ENCODE measurements at regions not wholly inside any gene's neighbourhood (a gene's known extent, or its start where the extent isn't known, plus 50 kb on each side); places are given as distances from the start of the nearest gene placed in this dataset.

DNA sequence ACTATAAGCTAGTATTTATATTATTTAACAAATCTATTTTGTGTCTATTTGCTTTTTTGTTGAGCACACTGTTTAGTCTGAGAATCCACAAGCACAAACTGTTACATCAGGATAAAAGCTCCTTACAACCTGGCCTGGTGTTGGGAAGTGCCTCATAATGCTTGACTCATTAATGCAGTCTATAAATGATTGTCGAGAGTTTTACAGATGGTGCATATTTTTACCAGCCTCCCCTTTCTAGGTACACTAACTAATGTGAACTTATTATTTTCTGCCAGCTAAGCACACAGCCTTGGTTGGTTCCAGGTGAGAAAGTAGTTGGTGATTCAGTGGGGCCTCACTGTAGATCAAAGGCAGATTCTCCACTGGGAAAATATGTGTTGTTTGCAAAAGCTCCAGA is 151.0 kb upstream of the ADAMTS16 start:
- no peak for TF ChIP-seq EP300 (IDR thresholded peaks at IDR 0.05; ENCODE audit: borderline replicate concordance)
- TF ChIP-seq CEBPB (IDR thresholded peaks at IDR 0.05) = no peak
- TF ChIP-seq YY1 (IDR thresholded peaks at IDR 0.05; ENCODE audit: low read depth) = no peak
- TF ChIP-seq ZBTB7A (IDR thresholded peaks at IDR 0.05; ENCODE audit: low read depth) = no peak
- TF ChIP-seq, protein P1, sequence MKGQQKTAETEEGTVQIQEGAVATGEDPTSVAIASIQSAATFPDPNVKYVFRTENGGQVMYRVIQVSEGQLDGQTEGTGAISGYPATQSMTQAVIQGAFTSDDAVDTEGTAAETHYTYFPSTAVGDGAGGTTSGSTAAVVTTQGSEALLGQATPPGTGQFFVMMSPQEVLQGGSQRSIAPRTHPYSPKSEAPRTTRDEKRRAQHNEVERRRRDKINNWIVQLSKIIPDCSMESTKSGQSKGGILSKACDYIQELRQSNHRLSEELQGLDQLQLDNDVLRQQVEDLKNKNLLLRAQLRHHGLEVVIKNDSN (IDR thresholded peaks at IDR 0.05) = no peak
- TF ChIP-seq NFIC (IDR thresholded peaks at IDR 0.05) = no peak
- no peak for TF ChIP-seq FOXM1 (IDR thresholded peaks at IDR 0.05; ENCODE audit: borderline replicate concordance, low read depth)
- no peak for TF ChIP-seq TAF1 (IDR thresholded peaks at IDR 0.05; ENCODE audit: low read depth)
- TF ChIP-seq, protein P2, sequence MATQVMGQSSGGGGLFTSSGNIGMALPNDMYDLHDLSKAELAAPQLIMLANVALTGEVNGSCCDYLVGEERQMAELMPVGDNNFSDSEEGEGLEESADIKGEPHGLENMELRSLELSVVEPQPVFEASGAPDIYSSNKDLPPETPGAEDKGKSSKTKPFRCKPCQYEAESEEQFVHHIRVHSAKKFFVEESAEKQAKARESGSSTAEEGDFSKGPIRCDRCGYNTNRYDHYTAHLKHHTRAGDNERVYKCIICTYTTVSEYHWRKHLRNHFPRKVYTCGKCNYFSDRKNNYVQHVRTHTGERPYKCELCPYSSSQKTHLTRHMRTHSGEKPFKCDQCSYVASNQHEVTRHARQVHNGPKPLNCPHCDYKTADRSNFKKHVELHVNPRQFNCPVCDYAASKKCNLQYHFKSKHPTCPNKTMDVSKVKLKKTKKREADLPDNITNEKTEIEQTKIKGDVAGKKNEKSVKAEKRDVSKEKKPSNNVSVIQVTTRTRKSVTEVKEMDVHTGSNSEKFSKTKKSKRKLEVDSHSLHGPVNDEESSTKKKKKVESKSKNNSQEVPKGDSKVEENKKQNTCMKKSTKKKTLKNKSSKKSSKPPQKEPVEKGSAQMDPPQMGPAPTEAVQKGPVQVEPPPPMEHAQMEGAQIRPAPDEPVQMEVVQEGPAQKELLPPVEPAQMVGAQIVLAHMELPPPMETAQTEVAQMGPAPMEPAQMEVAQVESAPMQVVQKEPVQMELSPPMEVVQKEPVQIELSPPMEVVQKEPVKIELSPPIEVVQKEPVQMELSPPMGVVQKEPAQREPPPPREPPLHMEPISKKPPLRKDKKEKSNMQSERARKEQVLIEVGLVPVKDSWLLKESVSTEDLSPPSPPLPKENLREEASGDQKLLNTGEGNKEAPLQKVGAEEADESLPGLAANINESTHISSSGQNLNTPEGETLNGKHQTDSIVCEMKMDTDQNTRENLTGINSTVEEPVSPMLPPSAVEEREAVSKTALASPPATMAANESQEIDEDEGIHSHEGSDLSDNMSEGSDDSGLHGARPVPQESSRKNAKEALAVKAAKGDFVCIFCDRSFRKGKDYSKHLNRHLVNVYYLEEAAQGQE (IDR thresholded peaks at IDR 0.05; ENCODE audit: low read depth) = no peak
- TF ChIP-seq TEAD4 (IDR thresholded peaks at IDR 0.05) = no peak
- no peak for TF ChIP-seq EGR1 (IDR thresholded peaks at IDR 0.05)
- no peak for TF ChIP-seq CREB1 (IDR thresholded peaks at IDR 0.05; ENCODE audit: low read depth)
- TF ChIP-seq, protein P3, sequence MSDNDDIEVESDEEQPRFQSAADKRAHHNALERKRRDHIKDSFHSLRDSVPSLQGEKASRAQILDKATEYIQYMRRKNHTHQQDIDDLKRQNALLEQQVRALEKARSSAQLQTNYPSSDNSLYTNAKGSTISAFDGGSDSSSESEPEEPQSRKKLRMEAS (IDR thresholded peaks at IDR 0.05) = no peak
- TF ChIP-seq RAD21 (IDR thresholded peaks at IDR 0.05; ENCODE audit: low read depth) = no peak
- TF ChIP-seq TCF12 (IDR thresholded peaks at IDR 0.05; ENCODE audit: low read depth) = no peak

DNA sequence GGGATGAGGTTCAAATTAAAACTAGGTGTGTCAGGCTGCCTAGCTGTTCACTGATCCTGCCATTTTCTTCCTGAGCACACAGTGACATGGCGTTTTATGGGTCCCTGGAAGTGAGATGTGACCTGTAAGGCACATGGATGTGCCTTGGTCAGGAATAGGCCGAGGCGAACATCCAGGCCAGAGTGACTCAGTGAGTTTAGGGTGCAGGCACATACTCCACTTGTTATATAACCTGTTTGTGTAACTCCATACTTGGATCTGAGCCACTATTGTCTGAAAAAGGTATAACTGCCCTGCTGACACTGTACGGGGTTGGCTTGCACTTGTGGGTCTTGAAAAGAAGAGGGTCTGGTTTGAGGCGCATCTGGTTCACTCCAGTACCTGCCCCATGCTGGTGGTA is 150.1 kb upstream of the ADAMTS16 start:
- no peak for TF ChIP-seq NFIC (IDR thresholded peaks at IDR 0.05)
- TF ChIP-seq TEAD4 (IDR thresholded peaks at IDR 0.05) = no peak
- TF ChIP-seq YY1 (IDR thresholded peaks at IDR 0.05; ENCODE audit: low read depth) = no peak
- no peak for TF ChIP-seq CREB1 (IDR thresholded peaks at IDR 0.05; ENCODE audit: low read depth)
- TF ChIP-seq EGR1 (IDR thresholded peaks at IDR 0.05) = no peak
- no peak for TF ChIP-seq ZBTB7A (IDR thresholded peaks at IDR 0.05; ENCODE audit: low read depth)
- TF ChIP-seq EP300 (IDR thresholded peaks at IDR 0.05; ENCODE audit: borderline replicate concordance) = no peak
- TF ChIP-seq CEBPB (IDR thresholded peaks at IDR 0.05) = no peak

DNA sequence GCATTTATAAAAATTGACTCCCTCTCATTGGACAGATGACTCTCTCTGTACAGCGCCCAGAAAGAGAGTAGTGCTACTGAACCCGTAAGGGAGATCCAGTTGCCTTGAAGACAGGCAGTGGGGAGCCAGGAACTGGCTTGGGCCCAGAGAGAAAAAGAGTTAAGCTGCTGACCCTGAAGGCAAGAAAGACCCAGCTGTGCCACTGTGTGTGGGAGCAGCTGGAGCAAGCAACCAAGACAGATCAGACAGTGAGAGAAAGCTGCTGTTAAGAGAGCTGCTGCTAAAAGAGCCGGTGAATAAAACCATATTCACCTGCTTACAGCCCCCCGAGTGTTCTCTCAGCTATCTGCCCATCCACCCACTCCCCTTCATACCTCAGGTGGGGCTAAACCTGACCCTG is 149.7 kb upstream of the ADAMTS16 start:
- TF ChIP-seq, protein P2 (IDR thresholded peaks at IDR 0.05; ENCODE audit: low read depth) = no peak
- TF ChIP-seq NFIC (IDR thresholded peaks at IDR 0.05) (no peak), TEAD4 (IDR thresholded peaks at IDR 0.05) (no peak), CEBPB (IDR thresholded peaks at IDR 0.05) (no peak), RAD21 (IDR thresholded peaks at IDR 0.05; ENCODE audit: low read depth) (no peak), FOXM1 (IDR thresholded peaks at IDR 0.05; ENCODE audit: borderline replicate concordance, low read depth) (no peak), ZBTB7A (IDR thresholded peaks at IDR 0.05; ENCODE audit: low read depth) (no peak), TAF1 (IDR thresholded peaks at IDR 0.05; ENCODE audit: low read depth) (no peak), TCF12 (IDR thresholded peaks at IDR 0.05; ENCODE audit: low read depth) (no peak), YY1 (IDR thresholded peaks at IDR 0.05; ENCODE audit: low read depth) (no peak), EGR1 (IDR thresholded peaks at IDR 0.05) (no peak), EP300 (IDR thresholded peaks at IDR 0.05; ENCODE audit: borderline replicate concordance) (no peak)
- TF ChIP-seq, protein P3 (IDR thresholded peaks at IDR 0.05) = no peak
- TF ChIP-seq, protein P1 (IDR thresholded peaks at IDR 0.05) = no peak

DNA sequence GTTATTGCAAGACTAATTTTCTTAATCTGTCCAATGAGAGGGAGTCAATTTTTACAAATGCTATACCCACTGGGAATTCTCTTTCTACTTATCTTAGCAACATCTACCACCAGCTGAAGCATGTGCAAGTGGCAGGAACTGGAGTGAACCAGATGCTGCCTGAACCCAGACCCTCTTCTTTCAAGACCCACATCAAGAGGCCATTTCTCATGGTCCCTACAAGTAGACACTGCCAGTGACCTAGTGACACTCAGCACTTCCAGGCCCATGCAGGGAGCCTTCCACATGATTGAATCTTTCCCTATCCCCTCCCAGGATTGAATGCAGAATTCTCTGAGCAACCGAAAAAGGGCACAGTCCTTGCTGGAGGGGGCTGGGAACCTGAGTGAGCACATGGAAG is 148.2 kb upstream of the ADAMTS16 start:
- no peak for TF ChIP-seq CREB1 (IDR thresholded peaks at IDR 0.05; ENCODE audit: low read depth)

DNA sequence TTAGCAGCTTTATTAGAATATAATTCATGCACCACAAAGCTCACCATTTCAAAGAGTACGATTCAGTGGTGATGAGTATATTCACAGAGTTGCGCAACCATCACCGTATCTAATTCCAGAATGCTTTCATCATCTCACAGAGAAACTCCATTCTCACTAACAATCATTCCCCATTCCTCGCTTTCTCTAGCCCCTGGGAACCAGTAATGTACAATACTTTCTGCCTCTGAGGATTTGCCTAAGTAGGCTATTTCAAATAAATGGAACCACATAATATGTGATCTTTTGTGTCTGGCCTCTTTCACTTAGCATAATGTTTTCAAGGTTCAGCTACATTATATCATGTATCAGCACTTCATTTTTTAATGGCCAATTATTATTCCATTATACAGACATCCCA is 145.1 kb upstream of the ADAMTS16 start:
- TF ChIP-seq CEBPB (IDR thresholded peaks at IDR 0.05) = peak; percentile 45; the same call in 1 of the 2 replicates
- TF ChIP-seq TCF12 (IDR thresholded peaks at IDR 0.05; ENCODE audit: low read depth) = no peak

DNA sequence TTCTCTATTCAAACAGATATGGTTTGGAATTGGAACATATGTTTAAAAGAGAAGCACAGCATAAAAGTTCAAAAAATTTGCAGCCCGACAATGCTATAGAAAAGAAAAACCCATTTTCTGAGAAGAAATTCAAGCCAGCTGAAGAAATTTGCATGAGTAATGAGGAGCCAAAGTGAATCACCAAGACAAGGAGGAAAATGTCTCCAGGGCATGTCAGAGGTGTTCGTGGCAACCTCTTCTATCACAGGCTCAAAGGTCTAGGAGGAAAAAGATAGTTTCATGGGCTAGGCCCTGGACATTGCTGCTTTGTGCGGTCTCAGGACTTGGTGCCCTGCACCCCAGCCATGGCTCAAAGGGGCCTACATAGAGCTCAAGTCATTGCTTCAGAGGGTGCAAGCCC is 134.8 kb upstream of the ADAMTS16 start:
- no peak for TF ChIP-seq EP300 (IDR thresholded peaks at IDR 0.05; ENCODE audit: borderline replicate concordance)
- TF ChIP-seq CEBPB (IDR thresholded peaks at IDR 0.05) = no peak
- TF ChIP-seq NFIC (IDR thresholded peaks at IDR 0.05) = no peak
- TF ChIP-seq, protein P3 (IDR thresholded peaks at IDR 0.05) = no peak
- TF ChIP-seq EGR1 (IDR thresholded peaks at IDR 0.05) = no peak
- TF ChIP-seq FOXM1 (IDR thresholded peaks at IDR 0.05; ENCODE audit: borderline replicate concordance, low read depth) = no peak
- no peak for TF ChIP-seq YY1 (IDR thresholded peaks at IDR 0.05; ENCODE audit: low read depth)
- no peak for TF ChIP-seq RAD21 (IDR thresholded peaks at IDR 0.05; ENCODE audit: low read depth)

Data from Ishikawa (cell line).